KMS-11 (cell line): ENCODE measurements at regions not wholly inside any gene's neighbourhood (a gene's known extent, or its start where the extent isn't known, plus 50 kb on each side); places are given as distances from the start of the nearest gene placed in this dataset.

Experiments
- H2AFZ ChIP-seq: fragments of 200-600 bp; sonication (generic); 2 replicates; pipeline ENCODE4 v1.6.1; 2016; ENCODE audit warnings: antibody characterized with exemption, mixed run types, low read depth
- H3K27ac ChIP-seq: fragments of 200-600 bp; sonication (generic); 2 replicates; pipeline ENCODE4 v1.6.1; 2016; ENCODE audit warnings: mild to moderate bottlenecking, mixed run types
- H3K27me3 ChIP-seq: fragments of 200-600 bp; sonication (generic); 2 replicates; pipeline ENCODE4 v1.6.1; 2017; ENCODE audit warnings: mild to moderate bottlenecking, low read depth, mixed run types, moderate library complexity; ENCODE audit not compliant: insufficient read depth
- H3K36me3 ChIP-seq: fragments of 200-600 bp; sonication (generic); 2 replicates; pipeline ENCODE4 v1.6.1; 2017; ENCODE audit warnings: mild to moderate bottlenecking, mixed run types; ENCODE audit not compliant: insufficient read depth
- H3K4me1 ChIP-seq: fragments of 200-600 bp; sonication (generic); 2 replicates; pipeline ENCODE4 v1.6.1; 2016; ENCODE audit warnings: mild to moderate bottlenecking, low read depth, mixed run types; ENCODE audit not compliant: poor library complexity, severe bottlenecking
- H3K4me2 ChIP-seq: fragments of 200-600 bp; sonication (generic); 2 replicates; pipeline ENCODE4 v1.7.0; 2016; ENCODE audit warnings: mild to moderate bottlenecking, mixed run types
- H3K4me3 ChIP-seq: fragments of 200-600 bp; sonication (generic); IDR thresholded peaks from 2 replicates; pipeline ENCODE4 v1.6.1; 2017; ENCODE audit warnings: low read depth, low read length, mixed read lengths; ENCODE audit not compliant: insufficient read depth
- H3K79me2 ChIP-seq: fragments of 200-600 bp; sonication (generic); 2 replicates; pipeline ENCODE4 v1.6.1; 2016; ENCODE audit warnings: low read depth, mixed run types; ENCODE audit not compliant: insufficient read depth
- H3K9ac ChIP-seq: fragments of 200-600 bp; sonication (generic); 2 replicates; pipeline ENCODE4 v1.6.1; 2016; ENCODE audit warnings: mild to moderate bottlenecking, mixed run types
- H4K20me1 ChIP-seq: fragments of 200-600 bp; sonication (generic); 2 replicates; pipeline ENCODE4 v1.6.1; 2016; ENCODE audit warnings: mild to moderate bottlenecking, mixed run types; ENCODE audit not compliant: insufficient read depth
- CTCF ChIP-seq: fragments of 200-600 bp; sonication (generic); conservative IDR thresholded peaks from 2 replicates; pipeline ENCODE4 v1.6.1; 2017; ENCODE audit warnings: low read depth, mild to moderate bottlenecking, antibody characterized with exemption, low read length, moderate library complexity, mixed read lengths

- Histone ChIP-seq H2AFZ (no peak overlapping the region), H3K36me3 (no peaks in the 10 kb centered on the region), H4K20me1 (no peaks in the 10 kb centered on the region), H3K27me3 (no peaks in the 10 kb centered on the region), H3K9ac (no peak overlapping the region), H3K4me2 (no peak overlapping the region), H3K27ac (no peak overlapping the region), H3K4me3 (no peak overlapping the region), H3K79me2 (no peaks in the 10 kb centered on the region), H3K4me1 (no peaks in the 10 kb centered on the region)
- no peak for TF ChIP-seq CTCF
These were observed 97.7 kb upstream of the CASK start for GRCh38 chrX:42021058-42021457.

DNA sequence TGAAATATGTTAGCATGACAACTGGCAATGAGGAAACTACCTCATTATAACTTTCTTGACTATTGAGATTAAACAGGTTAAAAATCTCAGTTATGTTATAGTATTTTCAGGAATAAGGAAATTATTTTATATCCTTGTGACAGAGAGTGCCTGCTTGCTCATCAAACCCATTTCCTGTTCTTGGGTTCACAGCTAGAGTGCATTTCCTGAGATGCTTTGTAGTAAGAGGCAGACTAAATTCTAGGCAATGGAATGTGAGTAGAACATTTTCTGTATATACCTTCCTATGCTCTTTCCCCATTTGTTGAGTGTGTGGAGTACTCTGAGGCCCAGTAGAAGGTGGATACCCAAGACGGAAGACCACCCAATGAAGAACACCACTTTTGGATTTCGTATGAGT is 96.9 kb upstream of the CASK start:
- TF ChIP-seq CTCF, result no peak
- H3K4me1 ChIP-seq, result no peaks in the 10 kb centered on the region
- no peak overlapping the region for H3K4me2 ChIP-seq
- H3K27ac ChIP-seq, result no peak overlapping the region
- H3K27me3 ChIP-seq, result no peaks in the 10 kb centered on the region
- no peaks in the 10 kb centered on the region for H4K20me1 ChIP-seq
- no peaks in the 10 kb centered on the region for H3K36me3 ChIP-seq
- H3K9ac ChIP-seq, result no peak overlapping the region
- H3K4me3 ChIP-seq, result no peak overlapping the region
- no peak overlapping the region for H2AFZ ChIP-seq
- no peaks in the 10 kb centered on the region for H3K79me2 ChIP-seq

DNA sequence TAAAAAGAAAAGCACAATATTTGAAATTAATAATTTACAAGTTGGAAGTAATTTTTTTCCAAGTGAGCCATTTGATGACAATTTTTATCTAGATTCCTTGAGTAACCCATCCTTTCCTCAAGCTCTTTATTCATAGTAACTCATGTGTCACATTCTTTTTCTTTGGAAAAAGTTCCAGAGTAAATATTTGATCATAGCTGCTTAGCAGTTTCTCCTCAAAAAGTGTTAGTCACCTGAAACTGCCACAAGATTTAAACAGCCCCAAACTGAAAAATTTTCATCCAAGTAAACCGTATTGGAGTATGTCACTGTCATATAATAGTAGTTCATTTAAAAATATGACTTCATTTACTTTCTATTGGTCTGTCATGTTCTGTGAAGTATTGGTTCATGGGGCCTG is 94.6 kb upstream of the CASK start:
- Histone ChIP-seq H4K20me1 (no peaks in the 10 kb centered on the region), H3K27me3 (no peaks in the 10 kb centered on the region), H3K36me3 (no peaks in the 10 kb centered on the region), H3K4me1 (no peaks in the 10 kb centered on the region), H3K4me2 (no peak overlapping the region), H2AFZ (no peak overlapping the region), H3K9ac (no peak overlapping the region), H3K4me3 (no peak overlapping the region), H3K27ac (no peak overlapping the region), H3K79me2 (no peaks in the 10 kb centered on the region)
- TF ChIP-seq CTCF, result no peak

- Histone ChIP-seq H3K9ac (no peak overlapping the region), H2AFZ (no peak overlapping the region), H3K4me3 (no peak overlapping the region), H3K27ac (no peak overlapping the region), H3K4me1 (no peaks in the 10 kb centered on the region), H3K36me3 (no peaks in the 10 kb centered on the region), H3K79me2 (no peaks in the 10 kb centered on the region), H3K27me3 (no peaks in the 10 kb centered on the region), H4K20me1 (no peaks in the 10 kb centered on the region), H3K4me2 (no peak overlapping the region)
- TF ChIP-seq CTCF, result no peak
These were observed 77.5 kb upstream of the CASK start for GRCh38 chrX:42000836-42001235.

GRCh38 chrX:41984628-41985027 is 61.3 kb upstream of the CASK start:
- no peaks in the 10 kb centered on the region for H3K36me3 ChIP-seq
- H3K9ac ChIP-seq, result no peak overlapping the region
- H4K20me1 ChIP-seq, result no peaks in the 10 kb centered on the region
- TF ChIP-seq CTCF, result no peak
- no peak overlapping the region for H3K27ac ChIP-seq
- H3K4me2 ChIP-seq, result no peak overlapping the region
- H3K4me3 ChIP-seq, result no peak overlapping the region
- no peak overlapping the region for H2AFZ ChIP-seq
- no peaks in the 10 kb centered on the region for H3K4me1 ChIP-seq
- no peaks in the 10 kb centered on the region for H3K27me3 ChIP-seq
- no peaks in the 10 kb centered on the region for H3K79me2 ChIP-seq
